Daoy (cell line): ENCODE measurements at regions not wholly inside any gene's neighbourhood (a gene's known extent, or its start where the extent isn't known, plus 50 kb on each side); places are given as distances from the start of the nearest gene placed in this dataset.

Source experiments
- DNase-seq: peaks from one replicate; pipeline ENCODE4 v3.0.0-alpha.2; 2015; ENCODE audit warnings: low read depth

DNA sequence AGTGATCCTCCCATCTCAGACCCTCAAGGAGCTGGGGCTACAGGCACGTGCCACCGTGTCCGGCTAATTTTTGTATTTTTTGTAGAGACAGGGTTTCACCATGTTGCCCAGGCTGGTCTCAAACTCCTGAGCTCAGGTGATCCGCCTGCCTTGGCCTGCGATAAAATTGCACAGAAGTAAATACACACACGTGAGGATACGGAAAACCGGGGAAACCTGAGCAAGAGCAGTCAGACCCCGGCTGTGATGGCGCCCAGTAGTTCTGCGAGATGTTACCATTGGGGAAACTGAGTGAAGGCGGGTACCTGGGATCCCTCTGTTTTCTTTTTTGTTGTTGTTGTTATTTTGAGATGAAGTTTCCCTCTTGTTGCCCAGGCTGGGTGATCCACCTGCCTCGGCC, 114.9 kb downstream of the C9orf50 start:
- no peak for DNase-seq

DNA sequence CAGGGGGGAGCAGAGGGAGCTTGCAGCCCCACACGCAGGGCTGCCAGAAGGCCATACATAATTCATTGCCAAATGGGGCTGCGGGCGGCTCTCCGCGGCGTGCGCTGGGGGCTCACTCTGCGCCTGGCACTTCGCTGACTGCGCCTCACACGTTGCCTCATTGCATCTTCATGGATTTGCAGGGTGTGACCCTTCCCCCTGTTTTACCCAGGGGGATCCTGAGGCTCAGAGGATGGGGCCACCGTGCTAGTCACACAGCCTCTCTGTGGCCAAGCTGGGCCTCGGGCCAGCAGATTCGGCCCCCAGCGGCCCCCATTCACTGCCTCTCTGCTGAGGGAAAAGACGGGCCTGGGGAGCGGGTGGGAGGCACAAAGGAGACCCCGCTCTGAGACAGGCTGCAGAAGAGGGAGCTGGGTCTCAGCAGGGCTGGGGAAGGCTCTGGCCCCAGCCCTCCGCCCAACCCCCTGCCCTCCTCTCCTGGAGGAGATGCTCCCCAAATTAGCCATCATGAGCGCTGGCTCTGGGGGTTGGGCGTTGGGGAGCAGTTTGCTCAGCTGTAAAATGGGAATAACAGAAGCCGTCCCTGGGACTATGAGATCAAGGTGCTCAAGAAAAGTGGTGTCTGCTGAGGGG, 115.5 kb downstream of the C9orf50 start:
- no peak for DNase-seq

DNA sequence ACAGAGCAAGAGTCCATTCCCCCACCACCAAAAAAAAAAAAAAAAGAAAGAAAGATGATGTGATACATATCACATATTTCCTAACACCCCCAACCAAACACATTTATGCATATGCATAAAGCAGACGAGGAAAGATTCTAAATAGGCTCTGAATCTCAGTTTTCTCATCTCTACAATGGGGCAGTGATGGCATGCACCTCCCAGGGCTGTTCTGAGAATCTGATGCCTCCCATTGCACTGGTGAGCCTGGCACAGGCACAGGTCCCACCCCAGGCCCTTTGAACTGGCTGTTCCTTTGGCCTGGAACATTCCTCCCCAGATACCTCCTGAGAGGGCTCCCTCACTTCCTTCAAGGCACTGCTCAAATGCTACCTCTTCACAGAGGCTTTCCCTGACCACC, 116.5 kb downstream of the C9orf50 start:
- no peak for DNase-seq

DNA sequence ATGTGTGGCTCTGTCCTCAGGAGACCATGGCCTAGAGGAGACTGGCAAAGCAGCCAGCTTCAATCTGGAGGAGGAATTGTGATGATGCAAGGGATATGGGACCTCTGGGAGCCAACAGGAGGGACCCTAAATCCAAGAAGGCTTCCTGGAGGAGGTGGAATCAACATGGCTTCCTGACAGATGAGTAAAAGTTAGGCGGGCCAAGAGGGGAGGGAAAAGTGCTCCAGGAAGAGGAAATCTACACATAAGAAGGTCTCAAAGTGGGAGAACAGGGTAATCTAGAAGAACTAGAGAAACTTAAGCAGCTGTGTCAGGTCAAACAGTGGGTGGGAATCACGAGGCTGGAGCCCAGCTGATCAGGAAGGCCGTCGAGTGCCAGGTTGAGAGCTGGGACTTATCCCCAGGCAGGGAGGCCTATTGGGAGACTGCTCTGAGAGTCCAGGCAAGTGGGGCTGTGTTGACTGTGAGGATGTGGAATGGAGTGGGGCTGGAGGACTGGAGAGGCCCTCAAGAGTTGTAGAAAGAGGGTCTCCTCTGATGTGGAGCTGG, 119.1 kb downstream of the C9orf50 start:
- DNase-seq, result no peak

DNA sequence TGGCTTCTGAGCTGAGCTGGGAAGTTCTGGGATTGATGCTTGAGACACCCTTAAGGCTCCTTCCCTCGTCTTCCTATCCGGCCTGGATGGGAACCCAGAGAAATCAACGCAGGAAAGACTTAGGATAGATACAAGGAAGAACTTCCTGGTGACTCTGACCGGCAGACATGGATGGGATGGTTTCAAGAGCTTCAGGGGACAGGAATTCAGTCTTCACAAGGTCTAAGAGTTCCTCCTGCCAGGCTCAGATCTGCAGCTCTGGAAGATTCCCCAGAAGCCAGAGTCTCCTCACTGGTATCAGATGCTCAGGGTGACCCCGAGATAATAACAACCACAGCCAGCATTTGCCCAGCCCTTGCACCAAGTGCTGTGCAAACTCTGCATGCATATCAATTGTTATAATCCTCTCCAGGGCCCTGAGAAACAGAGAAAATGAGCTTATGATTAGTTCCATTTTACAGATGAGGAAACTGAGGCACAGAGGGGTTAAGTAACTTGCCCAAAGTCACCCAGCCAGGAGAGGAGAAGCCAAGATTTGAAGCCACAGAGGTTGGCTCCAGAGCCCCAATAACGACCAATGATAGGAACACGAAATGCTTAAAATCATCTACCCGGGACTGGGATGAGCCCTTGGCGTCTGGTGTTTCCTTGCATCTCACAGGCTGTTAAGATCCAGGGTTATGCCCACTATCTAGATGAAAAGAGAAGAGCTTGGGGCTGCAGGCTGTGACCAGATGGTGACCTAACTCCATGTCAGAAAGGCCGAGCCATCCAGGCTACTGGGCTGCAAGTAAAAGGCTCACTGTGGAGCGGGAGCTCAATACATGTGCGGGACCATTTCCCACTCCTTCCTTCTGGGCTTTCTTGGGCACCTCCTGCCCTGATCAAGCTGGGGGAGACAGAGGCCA, 119.8 kb downstream of the C9orf50 start:
- no peak for DNase-seq

DNA sequence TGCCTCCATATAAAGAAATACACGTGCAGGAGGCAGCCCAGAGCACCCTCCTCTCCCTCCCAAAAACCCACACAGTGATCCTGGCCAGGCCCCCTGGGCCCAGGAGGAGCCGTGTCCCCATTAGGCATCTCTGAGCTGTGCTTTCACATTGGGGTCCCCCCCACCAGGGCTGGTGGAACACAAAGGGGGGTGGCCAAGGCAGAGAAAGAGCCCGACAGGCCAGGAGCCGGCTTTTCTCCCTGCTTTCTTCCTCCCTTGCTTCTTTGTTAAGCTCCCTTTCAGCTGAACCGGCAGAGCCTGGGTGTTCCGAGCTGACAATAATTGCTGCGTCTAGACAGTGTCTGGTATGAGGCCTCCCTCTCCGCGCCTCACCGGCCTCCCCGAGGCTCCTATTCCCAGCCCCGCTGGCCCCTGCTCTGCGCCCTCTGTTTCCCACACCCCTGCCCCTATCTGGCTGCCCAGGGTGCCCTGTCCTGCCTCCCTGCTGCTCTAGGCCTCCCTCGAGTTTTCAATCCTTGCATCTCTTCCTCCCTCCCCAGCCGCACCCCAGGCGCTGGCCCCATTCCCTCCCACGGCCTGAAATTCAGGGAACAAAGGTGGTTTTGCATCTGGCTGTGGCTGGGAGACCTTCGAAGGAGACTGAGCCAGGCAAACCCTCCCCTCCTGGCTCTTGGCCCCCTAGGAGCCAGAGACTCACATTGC, 120.6 kb downstream of the C9orf50 start:
- peak; percentile 41 for DNase-seq

DNA sequence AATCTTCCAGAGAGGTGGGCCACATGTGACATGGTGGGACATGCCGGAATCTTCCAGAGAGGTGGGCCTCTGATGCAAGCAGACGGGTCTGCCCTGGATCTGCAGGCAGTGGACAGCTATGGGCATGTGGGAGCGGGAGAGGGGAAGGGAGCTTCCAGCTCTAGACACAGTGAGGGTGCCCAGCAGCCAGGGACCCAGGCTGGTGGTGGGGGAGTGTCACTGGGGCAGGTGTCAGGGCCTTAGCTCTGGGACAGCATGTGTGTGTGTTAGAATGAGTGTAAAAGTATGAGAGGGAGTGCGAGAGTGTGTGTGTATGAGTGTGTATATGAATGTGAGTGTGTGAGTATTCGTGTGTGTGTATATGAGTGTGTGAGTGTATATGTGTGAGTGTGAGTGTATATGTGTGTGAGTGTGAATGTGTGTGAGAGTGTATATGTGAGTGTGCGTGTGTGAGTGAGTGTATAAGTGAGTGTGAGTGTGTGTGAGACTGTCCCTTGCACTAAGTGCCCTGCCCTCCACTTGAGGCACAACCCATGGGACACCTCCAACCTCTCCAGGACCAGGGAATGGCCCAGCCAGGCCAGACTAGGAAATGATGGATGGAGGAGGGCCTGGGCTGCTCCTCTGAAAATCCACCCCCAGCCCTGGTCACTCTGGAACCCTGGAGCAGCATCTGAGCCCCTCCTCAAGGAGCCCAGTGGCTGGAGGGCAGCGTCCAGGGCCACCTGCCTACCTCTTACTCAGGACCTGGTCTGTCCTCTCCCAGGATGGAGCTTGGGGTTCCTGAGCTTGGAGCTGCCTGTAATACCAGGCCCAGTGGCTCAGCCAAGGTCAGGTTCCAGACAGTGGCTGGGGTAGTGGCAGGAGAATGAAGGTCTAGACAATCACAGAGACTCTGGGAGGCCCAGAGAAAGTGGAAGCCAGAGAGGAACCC, 122.2 kb downstream of the C9orf50 start:
- DNase-seq, result no peak

DNA sequence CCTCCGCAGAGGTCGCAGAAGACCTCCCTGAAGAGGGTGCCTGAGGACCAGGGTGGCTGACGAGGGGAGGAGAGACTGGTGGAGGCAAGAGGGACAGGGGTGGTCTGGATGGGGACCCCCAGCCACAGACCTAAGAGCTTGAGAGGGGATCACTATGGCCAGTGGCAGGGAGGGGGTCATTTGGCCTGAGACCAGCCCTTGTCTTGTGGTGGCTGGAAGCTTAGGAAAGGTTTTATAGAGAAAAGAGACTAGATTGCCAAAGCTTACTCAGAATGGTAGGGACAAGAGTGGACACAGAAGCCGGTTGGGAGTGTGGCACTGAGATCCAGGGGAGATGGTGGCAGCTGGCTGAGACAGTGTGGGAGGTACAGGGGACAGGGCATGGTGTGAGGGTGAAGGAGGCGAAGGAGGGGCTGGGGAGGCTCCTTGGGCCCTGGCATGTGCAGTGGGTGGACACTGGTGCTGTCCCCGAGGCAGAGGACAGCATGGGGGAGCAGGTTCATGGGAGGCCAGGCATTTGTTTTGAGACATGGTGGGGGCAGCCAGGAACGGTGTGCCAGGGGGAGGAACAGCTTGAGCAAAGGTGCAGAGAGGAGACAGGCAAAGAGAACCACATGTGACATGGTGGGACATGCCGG, 123.0 kb downstream of the C9orf50 start:
- no peak for DNase-seq

DNA sequence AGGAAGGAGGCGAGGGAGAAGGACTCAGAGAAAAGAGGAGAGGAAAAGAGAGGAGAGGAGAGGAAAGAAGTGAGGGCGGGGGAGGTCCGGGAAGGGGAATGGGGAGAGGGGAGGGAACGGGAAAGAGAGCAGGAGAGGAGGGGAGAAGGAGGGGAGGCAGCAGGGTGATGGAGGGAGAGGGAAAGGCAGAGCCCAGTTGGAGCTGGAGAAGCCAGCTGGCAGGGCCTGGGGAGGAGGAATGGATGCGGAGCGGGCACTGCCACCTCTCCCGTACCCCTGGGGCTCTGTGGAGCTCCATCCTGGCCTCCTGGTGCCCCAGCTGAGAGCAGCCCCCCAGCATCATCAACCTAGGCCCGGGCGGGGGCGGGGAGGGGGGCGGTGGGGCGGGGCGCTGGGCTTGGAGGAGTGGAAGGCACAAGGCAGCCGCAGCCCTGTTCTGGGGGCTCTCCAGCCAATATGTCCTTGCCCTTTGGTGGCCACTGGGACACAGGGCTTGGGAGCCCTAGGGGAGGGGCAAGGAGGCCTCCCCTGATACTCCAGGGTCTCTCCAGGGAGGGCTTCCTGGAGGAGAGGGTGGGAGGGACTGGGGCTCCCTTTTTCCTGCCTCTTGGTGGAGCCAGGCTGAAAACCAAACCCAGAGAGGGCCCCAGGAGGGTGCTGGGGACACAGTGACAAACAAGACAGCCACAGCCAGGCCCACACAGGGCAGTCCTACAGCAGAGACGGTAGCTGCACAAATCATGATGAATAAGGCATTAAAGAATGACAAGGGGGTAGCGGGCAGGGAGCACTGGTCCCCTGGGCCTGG, 123.7 kb downstream of the C9orf50 start:
- no peak for DNase-seq

DNA sequence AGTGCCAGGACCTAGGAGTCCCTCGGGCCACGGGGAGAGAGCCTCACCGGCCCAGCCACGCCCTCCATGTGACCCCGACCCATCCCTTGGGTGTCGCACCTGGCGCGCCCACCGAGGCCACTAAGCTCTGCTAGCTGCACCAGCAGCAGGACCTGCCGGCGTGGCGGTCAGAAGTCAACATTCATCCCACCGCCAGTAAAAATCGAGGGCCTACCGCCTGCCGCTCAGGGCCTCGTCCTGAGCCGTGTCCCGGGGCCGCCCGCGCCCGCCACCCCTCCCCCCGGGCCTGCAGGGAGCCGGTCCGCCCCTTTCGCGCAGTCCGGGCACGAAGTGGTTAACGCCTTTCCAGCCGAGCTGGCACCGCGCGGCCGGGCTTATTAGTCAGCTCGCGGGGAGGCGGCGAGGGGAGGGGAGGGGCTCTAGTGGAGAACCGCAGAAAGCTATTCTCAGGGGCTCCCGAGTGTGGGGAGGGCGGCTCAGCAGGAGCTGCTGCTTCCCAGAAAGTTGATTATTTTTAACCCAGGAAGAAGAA, 124.4 kb downstream of the C9orf50 start:
- DNase-seq, result peak; percentile 91

DNA sequence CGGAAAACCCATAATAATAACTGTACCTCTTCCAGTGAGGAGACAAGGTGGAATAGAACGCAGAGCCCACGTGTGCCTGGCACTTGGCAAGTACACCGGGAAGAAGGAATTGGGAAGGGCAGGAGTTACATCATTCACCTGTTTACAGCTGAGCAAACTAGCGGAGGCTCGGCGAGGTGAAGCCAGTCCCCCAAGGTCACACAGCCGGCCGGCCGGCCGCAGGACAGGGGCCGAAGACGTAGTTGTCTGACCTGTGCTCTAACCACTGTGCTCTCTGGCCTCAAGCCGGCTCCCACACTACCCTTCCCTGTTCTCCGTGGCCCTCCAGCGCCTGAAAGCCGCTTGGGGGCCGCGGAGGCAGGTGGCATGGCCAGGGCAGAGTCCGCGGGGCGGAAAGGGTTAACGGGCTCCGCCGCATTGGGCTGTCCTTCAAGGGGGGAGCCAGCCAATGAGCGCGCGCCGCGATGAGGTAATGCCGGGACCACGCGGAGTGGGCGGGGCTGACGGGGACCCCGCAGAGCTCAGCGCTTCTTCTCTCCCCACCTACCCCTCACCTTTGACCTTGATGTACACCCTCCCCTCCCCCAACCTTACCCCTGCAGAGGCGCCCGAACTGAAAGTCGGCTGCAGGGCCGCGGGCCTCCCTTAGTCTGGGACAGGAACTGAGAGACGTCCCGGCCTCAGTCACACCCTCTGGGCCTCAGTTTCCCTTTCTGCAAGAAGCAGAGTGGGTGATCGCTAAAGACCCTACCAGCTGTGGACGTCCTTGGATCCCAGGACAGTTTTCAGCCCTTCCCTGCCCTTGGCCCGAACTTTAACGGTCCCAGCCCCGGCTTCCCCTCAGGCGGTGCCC, 125.1 kb downstream of the C9orf50 start:
- peak; percentile 87 for DNase-seq

DNA sequence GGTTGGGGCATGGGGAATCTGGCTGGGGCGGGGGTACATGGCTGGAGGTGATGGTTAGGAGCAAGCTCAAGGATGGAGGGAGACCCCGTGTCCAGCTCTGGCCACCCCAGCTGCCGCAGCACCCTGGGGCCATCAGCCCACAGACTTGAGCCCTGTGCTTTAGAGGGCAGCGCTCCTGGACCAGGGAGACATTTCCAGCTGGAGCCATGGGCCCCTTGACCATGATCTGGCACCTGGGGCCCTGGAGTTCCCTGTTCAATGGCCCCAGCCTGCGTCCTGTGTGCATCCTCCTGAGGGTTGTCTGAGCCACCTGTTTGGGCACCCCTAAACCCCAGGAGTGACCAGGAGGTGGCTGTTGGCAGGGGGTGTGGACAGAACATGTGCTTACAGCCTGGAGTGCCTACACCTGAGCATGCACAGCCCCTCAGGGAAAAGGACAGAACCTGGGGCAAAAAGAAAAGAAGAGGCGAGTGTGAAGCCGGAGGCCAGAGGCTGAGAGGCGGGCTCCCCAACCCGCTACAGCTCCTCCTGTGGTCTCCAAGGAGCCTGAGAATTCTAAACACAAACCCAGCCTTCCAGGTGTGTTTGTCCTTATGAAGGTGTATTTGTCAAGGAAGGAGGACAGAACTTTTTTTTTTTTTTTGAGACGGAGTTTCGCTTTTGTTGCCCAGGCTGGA, 126.7 kb downstream of the C9orf50 start:
- DNase-seq, result no peak

DNA sequence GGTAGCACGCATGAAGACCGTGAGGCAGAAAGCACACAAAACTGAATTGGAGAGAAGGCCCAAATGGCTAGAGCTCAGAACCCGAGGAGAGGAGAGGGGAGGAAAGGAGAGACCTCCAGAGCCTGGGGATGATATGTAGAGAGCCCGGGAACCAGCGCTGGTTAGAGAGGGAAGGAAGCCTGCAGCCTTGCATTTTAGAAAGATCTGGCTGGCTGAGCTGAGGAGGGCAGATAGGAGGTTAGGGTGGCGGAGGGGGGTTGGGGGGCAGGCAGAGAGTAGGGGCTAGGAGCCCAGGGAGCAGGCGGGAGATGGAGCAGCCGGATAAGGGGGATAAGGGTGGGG, 127.2 kb downstream of the C9orf50 start:
- DNase-seq, result no peak

DNA sequence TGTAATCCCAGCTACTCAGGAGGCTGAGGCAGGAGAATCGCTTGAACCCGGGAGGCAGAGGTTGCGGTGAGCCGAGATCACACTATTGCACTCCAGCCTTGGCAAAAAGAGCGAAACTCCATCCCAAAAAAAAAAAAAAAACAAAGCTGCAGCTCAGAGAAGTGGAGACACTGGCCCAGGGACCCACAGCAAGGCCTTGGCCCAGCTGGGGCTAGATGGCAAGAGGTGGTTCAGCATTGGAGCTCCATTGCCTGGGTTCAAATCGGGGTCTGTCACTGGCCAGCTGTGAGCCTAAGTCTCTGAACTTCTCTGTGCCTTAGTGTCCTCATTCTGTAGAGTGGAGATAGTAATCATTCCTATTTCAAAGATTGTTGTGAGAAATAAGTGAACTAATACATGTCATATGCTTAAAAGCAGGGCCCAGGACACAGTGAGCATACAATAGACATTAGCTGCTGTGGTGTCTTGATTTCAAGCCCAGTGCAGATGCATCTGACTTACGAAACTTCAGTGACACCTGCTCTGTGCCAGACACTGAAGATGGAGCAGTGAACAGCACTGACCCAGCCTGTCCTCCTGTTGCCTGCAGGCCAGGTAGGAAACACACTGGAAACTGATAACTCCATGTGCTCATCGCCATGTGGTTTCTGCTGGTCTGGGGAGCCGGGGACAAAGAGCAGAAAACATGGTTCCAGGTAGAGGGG, 127.7 kb downstream of the C9orf50 start:
- no peak for DNase-seq

DNA sequence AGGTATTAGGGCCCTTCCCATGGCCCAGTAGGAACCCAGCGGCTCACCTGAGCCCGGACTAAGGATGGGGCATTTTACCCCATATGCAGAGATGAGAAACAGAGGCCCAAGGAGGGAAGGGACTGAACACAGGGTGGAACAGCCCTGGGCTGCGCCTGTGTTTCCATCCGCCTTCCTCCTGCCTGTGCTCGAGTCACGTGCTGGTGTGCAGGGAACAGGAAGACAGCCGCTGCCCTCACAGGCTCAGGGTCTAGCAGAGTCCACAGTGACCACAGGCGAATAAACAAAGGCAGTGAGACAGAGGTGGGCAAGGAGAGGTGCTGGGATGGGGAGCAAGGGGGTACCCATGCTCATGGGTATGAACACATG, 129.4 kb downstream of the C9orf50 start:
- no peak for DNase-seq

DNA sequence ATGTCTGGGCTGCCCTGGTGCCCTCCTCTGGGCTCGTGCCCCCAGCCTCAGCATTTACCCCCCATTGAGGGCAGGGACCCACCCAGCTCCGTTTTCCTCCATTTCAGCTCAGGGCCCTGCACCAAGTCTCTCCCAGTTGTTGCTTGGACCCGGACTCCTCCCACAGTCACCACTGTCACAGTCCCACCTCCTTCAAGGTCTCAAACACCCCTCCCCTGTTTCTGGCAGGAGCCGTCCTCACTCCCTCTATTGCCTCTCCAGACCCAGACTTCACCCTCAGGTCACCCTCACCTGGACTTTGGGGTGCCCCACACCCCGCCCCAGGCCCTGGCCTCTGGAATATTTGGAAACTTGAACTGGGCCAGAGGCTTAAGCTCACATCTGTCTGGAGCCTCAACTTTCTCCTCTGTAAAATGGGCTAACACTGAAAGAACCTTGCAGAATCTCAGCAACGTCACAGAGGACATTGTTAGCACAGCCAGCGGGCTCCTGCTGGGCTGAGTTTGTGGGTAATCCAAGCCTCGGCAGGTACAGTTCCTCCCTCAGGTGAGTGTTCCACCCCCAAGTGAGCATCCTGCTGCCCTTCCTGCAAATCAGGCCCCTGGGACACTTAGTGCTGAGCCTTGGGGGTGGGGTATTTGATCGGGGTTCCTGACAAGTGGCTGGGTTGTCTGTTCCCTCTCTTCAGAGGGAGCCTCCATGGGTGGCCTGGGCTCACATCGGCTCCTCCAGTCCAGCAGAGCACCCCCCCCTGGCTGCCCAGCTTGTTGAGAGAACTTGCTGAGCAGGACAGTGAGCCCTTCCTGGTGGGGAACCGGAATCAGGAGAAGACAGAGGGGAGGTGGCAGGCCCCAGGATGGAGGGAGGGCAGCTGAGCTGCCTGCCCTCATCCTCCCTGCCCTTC, 130.1 kb downstream of the C9orf50 start:
- no peak for DNase-seq
